ENCODE measurements at regions not wholly inside any gene's neighbourhood (a gene's known extent, or its start where the extent isn't known, plus 50 kb on each side); places are given as distances from the start of the nearest gene placed in this dataset.

- intact Hi-C loops (cut with DNase I) = no loop called here
- Histone ChIP-seq H3K27me3 (no peaks in the 10 kb centered on the region), H3K4me1 (no peaks in the 10 kb centered on the region), H3K9ac (ENCODE audit: low read depth in 2 of 2, low read length in 2 of 2) (no peak overlapping the region), H3K4me3 (no peak overlapping the region), H3K9me3 (no peaks in the 10 kb centered on the region), H3K36me3 (no peaks in the 10 kb centered on the region), H3K27ac (no peak overlapping the region)
- DNase-seq = no peak
- TF ChIP-seq, protein P1, sequence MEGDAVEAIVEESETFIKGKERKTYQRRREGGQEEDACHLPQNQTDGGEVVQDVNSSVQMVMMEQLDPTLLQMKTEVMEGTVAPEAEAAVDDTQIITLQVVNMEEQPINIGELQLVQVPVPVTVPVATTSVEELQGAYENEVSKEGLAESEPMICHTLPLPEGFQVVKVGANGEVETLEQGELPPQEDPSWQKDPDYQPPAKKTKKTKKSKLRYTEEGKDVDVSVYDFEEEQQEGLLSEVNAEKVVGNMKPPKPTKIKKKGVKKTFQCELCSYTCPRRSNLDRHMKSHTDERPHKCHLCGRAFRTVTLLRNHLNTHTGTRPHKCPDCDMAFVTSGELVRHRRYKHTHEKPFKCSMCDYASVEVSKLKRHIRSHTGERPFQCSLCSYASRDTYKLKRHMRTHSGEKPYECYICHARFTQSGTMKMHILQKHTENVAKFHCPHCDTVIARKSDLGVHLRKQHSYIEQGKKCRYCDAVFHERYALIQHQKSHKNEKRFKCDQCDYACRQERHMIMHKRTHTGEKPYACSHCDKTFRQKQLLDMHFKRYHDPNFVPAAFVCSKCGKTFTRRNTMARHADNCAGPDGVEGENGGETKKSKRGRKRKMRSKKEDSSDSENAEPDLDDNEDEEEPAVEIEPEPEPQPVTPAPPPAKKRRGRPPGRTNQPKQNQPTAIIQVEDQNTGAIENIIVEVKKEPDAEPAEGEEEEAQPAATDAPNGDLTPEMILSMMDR (IDR thresholded peaks at IDR 0.05) = no peak
Measured at GRCh38 chr18:6613581-6613980, 115.9 kb upstream of the ARHGAP28 start.

DNA sequence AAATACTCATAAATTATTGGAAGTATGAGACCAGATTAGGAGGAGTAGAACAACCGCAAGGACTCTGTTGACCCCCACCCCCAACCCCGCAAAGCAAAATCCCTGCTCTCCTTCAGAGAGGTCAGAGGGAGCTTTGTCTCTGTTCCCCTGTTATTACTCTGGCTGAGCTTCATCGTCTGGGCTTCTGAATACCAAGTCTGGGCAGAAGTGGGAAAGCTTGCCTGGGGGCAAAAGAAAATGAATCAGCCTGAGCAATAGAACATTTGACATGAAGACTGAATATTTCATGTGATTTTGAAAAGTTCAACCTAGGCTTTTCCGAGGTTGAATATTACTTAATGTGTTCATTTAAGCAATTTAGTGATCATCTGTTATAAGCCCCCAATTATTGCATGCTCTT lies 114.6 kb upstream of the ARHGAP28 start:
- no peaks in the 10 kb centered on the region for H3K27me3 ChIP-seq

GRCh38 chr18:6616981-6617380 lies 112.5 kb upstream of the ARHGAP28 start:
- Histone ChIP-seq H3K4me3 (no peak overlapping the region), H3K36me3 (no peaks in the 10 kb centered on the region), H3K27ac (no peak overlapping the region), H3K9me3 (no peaks in the 10 kb centered on the region), H3K27me3 (no peaks in the 10 kb centered on the region), H3K4me1 (no peaks in the 10 kb centered on the region), H3K9ac (ENCODE audit: low read depth in 2 of 2, low read length in 2 of 2) (no peak overlapping the region)
- TF ChIP-seq, protein P1 (IDR thresholded peaks at IDR 0.05) = no peak
- intact Hi-C loops (cut with DNase I) = no loop called here
- DNase-seq = no peak

More for the DNA sequence above, 114.6 kb upstream of the ARHGAP28 start:
- no peak for DNase-seq
- Histone ChIP-seq H3K9ac (ENCODE audit: low read depth in 2 of 2, low read length in 2 of 2) (no peak overlapping the region), H3K9me3 (no peaks in the 10 kb centered on the region), H3K4me3 (no peak overlapping the region), H3K36me3 (no peaks in the 10 kb centered on the region), H3K27ac (no peak overlapping the region), H3K4me1 (no peaks in the 10 kb centered on the region)
- TF ChIP-seq, protein P1 (IDR thresholded peaks at IDR 0.05) = no peak
- intact Hi-C loops (cut with DNase I) = no loop called here

DNA sequence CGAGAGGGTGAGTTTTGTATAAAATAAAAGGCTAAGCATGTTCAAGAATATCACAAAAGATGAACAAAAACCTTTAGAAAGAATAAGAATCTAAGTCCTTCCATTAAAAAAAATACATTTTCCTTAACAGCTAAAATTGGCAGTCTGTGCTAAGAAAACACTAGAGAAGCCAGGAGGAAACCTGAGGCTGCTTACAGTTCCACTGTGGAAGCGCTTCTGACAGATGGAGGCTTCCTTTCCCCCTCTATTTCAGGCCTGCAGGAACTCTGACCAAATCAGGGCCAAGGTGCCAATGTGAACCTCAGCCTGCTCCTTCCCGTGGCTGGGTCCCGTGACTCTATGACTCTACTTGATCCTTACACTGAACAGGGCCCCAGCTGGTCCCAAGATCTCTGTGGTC lies 108.1 kb upstream of the ARHGAP28 start:
- Histone ChIP-seq H3K36me3 (no peaks in the 10 kb centered on the region), H3K9me3 (no peaks in the 10 kb centered on the region), H3K9ac (ENCODE audit: low read depth in 2 of 2, low read length in 2 of 2) (no peak overlapping the region), H3K4me3 (no peak overlapping the region), H3K4me1 (no peaks in the 10 kb centered on the region), H3K27me3 (no peaks in the 10 kb centered on the region), H3K27ac (no peak overlapping the region)
- intact Hi-C loops (cut with DNase I) = no loop called here
- DNase-seq = no peak
- TF ChIP-seq, protein P1 (IDR thresholded peaks at IDR 0.05) = no peak

DNA sequence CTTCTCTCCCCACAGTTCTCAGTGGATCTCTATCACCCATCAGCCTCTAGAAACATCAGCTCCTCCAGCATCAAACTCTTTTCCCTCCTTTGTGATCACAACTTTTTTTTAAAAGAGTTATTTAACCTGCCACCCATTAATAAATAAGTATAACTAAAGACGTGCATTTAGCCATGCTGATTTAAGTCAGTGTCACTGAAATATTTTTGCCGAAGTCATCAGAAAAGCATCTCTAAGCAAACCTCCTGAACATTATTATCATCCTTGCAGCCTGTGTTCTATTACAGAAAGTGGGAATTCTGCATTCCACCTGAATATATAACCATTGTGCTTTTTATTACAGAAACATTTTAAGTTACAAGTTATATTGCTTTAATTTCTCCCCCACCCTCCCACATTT lies 106.2 kb upstream of the ARHGAP28 start:
- H3K9ac ChIP-seq (ENCODE audit: low read depth in 2 of 2, low read length in 2 of 2) = no peak overlapping the region

More for the DNA sequence above, 106.2 kb upstream of the ARHGAP28 start:
- no peaks in the 10 kb centered on the region for H3K36me3 ChIP-seq
- H3K9me3 ChIP-seq = no peaks in the 10 kb centered on the region
- TF ChIP-seq, protein P1 (IDR thresholded peaks at IDR 0.05) = no peak
- no peaks in the 10 kb centered on the region for H3K27me3 ChIP-seq
- H3K4me3 ChIP-seq = no peak overlapping the region
- DNase-seq = no peak
- no peaks in the 10 kb centered on the region for H3K4me1 ChIP-seq
- no peak overlapping the region for H3K27ac ChIP-seq
- intact Hi-C loops (cut with DNase I) = no loop called here

Data from colonic mucosa (tissue), 4 donors.